ENCODE measurements at regions not wholly inside any gene's neighbourhood (a gene's known extent, or its start where the extent isn't known, plus 50 kb on each side); places are given as distances from the start of the nearest gene placed in this dataset.

DNA sequence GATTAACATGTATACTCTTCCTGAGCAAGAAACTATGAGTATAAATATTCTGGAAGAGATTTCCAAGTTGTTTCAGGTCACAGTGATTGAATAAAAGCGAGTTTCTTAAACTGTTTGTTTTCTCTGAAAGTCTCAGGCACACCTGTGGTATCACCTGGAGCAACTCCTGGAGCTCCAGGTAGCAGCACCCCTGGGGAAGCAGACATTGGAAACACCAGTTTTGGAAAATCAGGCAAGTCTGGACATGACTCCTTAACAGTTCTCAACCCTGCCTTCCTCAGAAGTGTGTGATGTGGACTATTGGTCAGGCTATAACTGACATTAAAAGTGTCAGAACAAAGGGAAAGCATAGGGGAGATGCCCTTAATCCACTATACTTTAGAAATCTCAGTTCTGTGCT is 217.6 kb upstream of the CNTN1 start:
- peaks cover under 1 to 10% (median 10%) of the 10 kb centered on the region in 3 experiments; a peak in 5 of 7 replicates for H3K36me3 Mint-ChIP-seq (ENCODE audit: insufficient read depth in 1 of 3, low read depth in 3 of 3)

More for the DNA sequence above, 217.6 kb upstream of the CNTN1 start:
- no peak overlapping the region for H3K4me3 Mint-ChIP-seq
- H3K18ac ChIP-seq (ENCODE audit: insufficient read length, low read depth, low read length): no peak overlapping the region
- no peak overlapping the region for H2BK120ac ChIP-seq (ENCODE audit: low read depth, low read length, poor library complexity, severe bottlenecking)
- H3K23me2 ChIP-seq (ENCODE audit: insufficient read length, low read depth, low read length, poor library complexity, severe bottlenecking): no peaks in the 10 kb centered on the region
- H4K5ac ChIP-seq (ENCODE audit: insufficient read length, low read depth, low read length): no peak overlapping the region
- H3K27me3 ChIP-seq (ENCODE audit: insufficient read depth, low read length): no peaks in the 10 kb centered on the region
- H3K4me2 ChIP-seq (ENCODE audit: insufficient read depth, insufficient read length, low read length): no peak overlapping the region
- H3K27me3 Mint-ChIP-seq (ENCODE audit: low read depth): no peaks in the 10 kb centered on the region
- no peak overlapping the region for H2BK5ac ChIP-seq (ENCODE audit: insufficient read length, low read length)
- no peak overlapping the region for H3K9ac ChIP-seq (ENCODE audit: extremely low read depth, insufficient read length, low read length)
- no peaks in the 10 kb centered on the region for H3K9me3 ChIP-seq (ENCODE audit: control insufficient read depth, low read depth, low read length)
- no peaks in the 10 kb centered on the region for H3K79me2 ChIP-seq (ENCODE audit: insufficient read depth, low read length)
- H3K14ac ChIP-seq (ENCODE audit: insufficient read depth, low read length): no peak overlapping the region; the same call in 1 of the 2 replicates
- H3T11ph ChIP-seq (ENCODE audit: low read length): no peak overlapping the region
- no peak overlapping the region for H2AK5ac ChIP-seq (ENCODE audit: insufficient read length, low read length)
- no peaks in the 10 kb centered on the region for H4K20me1 ChIP-seq (ENCODE audit: control insufficient read depth, insufficient read depth, insufficient read length)
- H3K23ac ChIP-seq (ENCODE audit: insufficient read length, low read depth, low read length): no peak overlapping the region
- H2BK15ac ChIP-seq (ENCODE audit: low read depth, low read length): no peak overlapping the region
- no peak overlapping the region for H2BK20ac ChIP-seq (ENCODE audit: low read depth, low read length, poor library complexity, severe bottlenecking)
- peaks cover 27 to 33% of the 10 kb centered on the region in 2 experiments for H3K4me1 Mint-ChIP-seq
- WGBS (ENCODE audit: extremely low coverage, insufficient read length, low lambda C conversion rate): no CpG with 5 or more reads among the region's 1 CpG
- H4K91ac ChIP-seq (ENCODE audit: insufficient read length, low read depth, low read length): no peak overlapping the region
- H3K79me1 ChIP-seq (ENCODE audit: insufficient read depth, low read depth, low read length, poor library complexity, severe bottlenecking): no peaks in the 10 kb centered on the region
- no peak overlapping the region for H3K27ac ChIP-seq (ENCODE audit: insufficient read length, low read depth, low read length)
- no peak overlapping the region for H2AFZ ChIP-seq (ENCODE audit: low read length)
- no peak overlapping the region for H2BK12ac ChIP-seq (ENCODE audit: insufficient read length, low read depth, low read length)
- H3K56ac ChIP-seq (ENCODE audit: insufficient read length, low read depth, low read length): no peak overlapping the region
- H3K9me3 Mint-ChIP-seq: peaks cover 8 to 11% of the 10 kb centered on the region in 2 experiments
- no peak for DNase-seq
- H4K8ac ChIP-seq (replicated peaks; ENCODE audit: insufficient read length, low read depth, low read length): no peak overlapping the region
- peaks cover 6% of the 10 kb centered on the region; the same call in 1 of the 2 replicates for H3K4me1 ChIP-seq (ENCODE audit: insufficient read depth, low read length)
- H3K4ac ChIP-seq (ENCODE audit: low read depth, low read length): no peak overlapping the region
- H3K27ac Mint-ChIP-seq: peak overlapping the region in 1 of 3 experiments; percentile 95; a peak in 2 of 7 replicates
- no peak for TF ChIP-seq CTCF (conservative IDR thresholded peaks at IDR 0.05)

Measured in H9 (cell line).